CD4-positive, alpha-beta T cell treated with Interleukin-2 at 100 ng/mL for 4 hours (primary cell): ENCODE measurements at regions not wholly inside any gene's neighbourhood (a gene's known extent, or its start where the extent isn't known, plus 50 kb on each side); places are given as distances from the start of the nearest gene placed in this dataset.
"Not testable (repeated sequence)": the region's sequence is repeated elsewhere in the genome, so short reads cannot be mapped to it uniquely, and the experiment has no call there.

Experiments used
- DNase-seq: peaks from one replicate; pipeline ENCODE4 v3.0.0-alpha.2; 2020; ENCODE audit warnings: low spot score

GRCh38 chr10:56447613-56448012 lies 86.6 kb upstream of the ZWINT start:
- DNase-seq = not testable (repeated sequence)

- not testable (repeated sequence) for DNase-seq
Measured at GRCh38 chr10:56441337-56441736, 80.3 kb upstream of the ZWINT start.
